HFF-Myc (cell line): ENCODE measurements at regions not wholly inside any gene's neighbourhood (a gene's known extent, or its start where the extent isn't known, plus 50 kb on each side); places are given as distances from the start of the nearest gene placed in this dataset.
"Not testable (repeated sequence)": the region's sequence is repeated elsewhere in the genome, so short reads cannot be mapped to it uniquely, and the experiment has no call there.

ENCODE experiments used
- DNase-seq: peaks from one replicate; pipeline ENCODE4 v3.0.0-alpha.2; 2011; ENCODE audit warnings: low read depth; ENCODE audit errors: extremely low read depth
- H3K4me3 ChIP-seq: replicated peaks from 2 replicates; pipeline ENCODE4 v1.5.1; 2011; ENCODE audit warnings: low read depth, mild to moderate bottlenecking, control low read depth, low read length
- TF ChIP-seq, protein P1 (sequence below): IDR thresholded peaks from 2 replicates; pipeline ENCODE4 v1.5.1; 2012; ENCODE audit warnings: mild to moderate bottlenecking, low read depth, low read length, control low read depth; ENCODE audit errors: missing control alignments

DNA sequence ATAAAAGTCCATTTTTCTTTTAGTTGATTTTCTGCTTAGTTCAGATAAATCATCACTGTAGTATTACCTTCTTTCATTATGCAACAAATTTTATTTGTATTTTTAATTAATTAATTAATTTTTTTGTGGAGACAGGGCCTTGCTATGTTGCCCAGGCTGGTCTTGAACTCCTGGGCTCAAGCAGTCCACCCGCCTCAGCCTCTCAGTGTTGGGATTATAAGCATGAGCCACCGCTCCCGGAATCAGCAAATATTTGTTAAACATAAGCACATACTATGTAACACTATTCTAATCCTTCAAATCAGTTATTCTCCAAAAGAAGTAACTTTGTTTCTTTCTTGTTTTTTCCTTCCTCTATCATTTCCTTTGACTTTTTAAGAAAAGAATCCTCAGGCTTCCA is 584.8 kb upstream of the ANKRD30A start:
- DNase-seq, result no peak
- H3K4me3 ChIP-seq, result no peak overlapping the region
- TF ChIP-seq, protein P1, sequence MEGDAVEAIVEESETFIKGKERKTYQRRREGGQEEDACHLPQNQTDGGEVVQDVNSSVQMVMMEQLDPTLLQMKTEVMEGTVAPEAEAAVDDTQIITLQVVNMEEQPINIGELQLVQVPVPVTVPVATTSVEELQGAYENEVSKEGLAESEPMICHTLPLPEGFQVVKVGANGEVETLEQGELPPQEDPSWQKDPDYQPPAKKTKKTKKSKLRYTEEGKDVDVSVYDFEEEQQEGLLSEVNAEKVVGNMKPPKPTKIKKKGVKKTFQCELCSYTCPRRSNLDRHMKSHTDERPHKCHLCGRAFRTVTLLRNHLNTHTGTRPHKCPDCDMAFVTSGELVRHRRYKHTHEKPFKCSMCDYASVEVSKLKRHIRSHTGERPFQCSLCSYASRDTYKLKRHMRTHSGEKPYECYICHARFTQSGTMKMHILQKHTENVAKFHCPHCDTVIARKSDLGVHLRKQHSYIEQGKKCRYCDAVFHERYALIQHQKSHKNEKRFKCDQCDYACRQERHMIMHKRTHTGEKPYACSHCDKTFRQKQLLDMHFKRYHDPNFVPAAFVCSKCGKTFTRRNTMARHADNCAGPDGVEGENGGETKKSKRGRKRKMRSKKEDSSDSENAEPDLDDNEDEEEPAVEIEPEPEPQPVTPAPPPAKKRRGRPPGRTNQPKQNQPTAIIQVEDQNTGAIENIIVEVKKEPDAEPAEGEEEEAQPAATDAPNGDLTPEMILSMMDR, result no peak

DNA sequence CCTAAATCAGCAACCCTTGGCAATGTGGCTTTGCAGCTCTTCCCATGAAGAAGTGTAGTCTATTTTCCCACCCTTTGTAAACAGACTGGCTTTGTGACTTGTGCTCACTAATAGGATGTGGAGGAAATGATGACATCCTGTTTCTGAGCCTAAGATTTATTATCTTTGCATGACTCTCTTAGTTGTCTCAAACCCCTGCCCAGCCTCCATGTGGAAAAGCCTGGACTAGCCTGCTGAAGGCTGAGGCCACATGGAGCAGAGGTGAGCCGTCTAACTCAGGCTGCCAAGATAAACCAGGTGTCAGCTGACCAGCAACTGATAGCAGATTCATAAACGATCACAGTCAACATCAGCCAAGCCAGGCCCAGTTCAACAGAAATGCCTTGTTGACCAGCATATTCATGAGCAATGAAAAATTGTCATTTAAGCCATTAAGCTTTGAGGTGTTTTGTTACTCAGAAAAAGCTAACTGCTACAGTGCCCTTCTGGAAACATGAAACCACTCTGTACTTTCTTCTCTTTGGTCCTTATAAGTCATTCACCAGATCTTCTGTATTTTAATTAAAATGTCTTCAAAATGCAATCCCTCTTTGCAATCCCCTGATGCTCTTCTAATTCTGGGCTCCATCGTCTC is 586.3 kb upstream of the ANKRD30A start:
- H3K4me3 ChIP-seq, result no peak overlapping the region
- DNase-seq, result no peak
- TF ChIP-seq, protein P1, result no peak

DNA sequence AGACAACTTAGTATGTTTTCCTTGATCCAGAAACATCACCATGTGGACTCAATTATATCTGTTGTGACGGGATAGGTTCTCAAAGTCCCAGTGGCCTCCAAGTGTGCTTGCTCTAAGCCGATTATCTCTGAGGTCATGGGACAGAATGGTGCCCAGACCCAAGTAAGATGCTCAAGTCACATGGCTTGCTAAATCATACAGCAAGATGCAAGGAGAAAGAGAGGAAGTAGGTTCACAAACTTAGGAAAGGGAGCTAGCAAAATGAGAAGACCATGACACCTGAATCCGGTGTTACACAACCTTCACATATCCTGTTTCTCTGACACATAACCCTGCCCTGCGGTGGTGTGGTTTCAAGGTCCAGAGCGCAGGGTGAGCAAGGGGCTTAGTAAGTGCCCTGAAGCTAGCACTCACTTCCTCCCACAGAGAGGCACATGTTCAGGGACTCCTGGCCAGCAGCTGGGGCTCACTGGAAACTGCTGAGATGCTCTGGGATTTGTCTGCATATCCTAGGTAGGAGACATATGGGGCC is 590.9 kb upstream of the ANKRD30A start:
- DNase-seq, result peak; percentile 66
- no peak overlapping the region for H3K4me3 ChIP-seq
- TF ChIP-seq, protein P1, result no peak

DNA sequence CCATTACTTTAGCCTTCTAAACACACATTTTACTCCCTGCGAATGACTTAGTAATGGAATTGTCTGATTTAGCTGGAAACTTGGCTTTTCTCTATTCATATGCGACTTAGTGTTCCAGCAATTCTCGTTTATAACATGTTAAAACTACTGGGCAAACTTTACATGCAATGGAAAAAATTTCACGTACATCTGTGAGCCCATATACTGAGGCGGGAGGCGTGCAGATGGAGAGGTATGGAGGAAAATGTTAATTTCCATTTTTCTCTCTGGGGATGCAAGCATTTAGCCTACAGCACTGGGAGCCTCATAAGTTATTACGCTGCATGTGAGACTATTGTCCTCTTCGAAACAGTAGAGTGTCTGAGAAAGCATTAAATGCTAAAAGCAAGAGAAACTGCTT is 591.5 kb upstream of the ANKRD30A start:
- TF ChIP-seq, protein P1, result no peak
- H3K4me3 ChIP-seq, result no peak overlapping the region
- no peak for DNase-seq

DNA sequence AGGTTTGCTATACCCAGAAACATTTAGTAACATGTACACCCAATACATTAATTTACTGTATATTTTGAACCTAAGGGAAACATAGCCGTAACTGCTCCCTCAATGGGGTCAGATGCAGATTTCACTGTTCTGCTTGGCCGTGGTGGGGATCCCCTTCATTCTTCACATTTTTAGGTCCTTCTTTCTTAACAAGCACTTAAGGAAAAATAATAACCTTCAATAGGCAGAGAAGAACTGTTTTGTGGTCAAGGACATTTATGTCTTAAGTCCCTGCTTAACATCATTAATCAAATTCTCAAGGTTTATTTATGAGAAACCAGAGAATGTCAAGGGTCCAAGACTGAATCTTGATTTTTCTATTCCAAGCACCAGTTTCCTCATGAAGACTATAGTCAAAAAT is 592.1 kb upstream of the ANKRD30A start:
- TF ChIP-seq, protein P1, result no peak
- DNase-seq, result no peak
- no peak overlapping the region for H3K4me3 ChIP-seq

DNA sequence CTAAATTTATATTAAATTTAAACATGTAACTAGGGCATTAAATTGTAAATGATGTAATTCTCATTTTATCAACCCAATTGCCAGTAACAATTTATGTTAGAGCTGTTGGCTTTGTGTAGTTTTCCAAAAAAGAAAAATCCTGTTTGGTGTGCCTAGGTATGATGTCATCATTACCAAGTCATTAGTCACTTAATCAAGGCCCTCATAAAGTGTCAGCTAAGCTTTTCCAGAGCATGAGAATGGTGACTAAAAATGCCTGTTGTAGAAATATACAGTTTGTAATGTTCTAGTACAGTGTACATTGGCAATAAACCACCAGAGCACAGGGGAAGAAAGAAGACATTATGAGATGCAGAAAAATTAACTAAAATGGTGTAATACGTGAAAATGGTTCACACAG is 593.8 kb upstream of the ANKRD30A start:
- TF ChIP-seq, protein P1, result no peak
- DNase-seq, result no peak
- H3K4me3 ChIP-seq, result no peak overlapping the region

DNA sequence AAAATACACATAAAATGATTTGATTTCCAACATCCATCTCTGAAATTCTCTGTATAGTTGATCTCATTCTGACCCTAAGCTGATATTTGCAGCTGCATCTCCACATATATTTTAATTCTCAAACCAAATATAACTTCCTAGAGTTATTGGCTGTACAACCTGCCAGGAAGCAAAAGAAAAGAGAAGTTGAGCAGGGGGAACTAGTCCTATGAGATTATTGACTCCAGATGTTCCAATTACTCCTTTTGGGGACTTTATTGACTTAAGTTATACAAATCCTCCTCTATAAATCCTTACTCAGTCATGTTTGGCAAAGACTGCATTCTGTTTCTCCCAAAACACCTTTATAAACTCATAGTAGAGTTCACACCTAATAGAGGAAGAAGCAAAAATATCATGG is 599.4 kb upstream of the ANKRD30A start:
- TF ChIP-seq, protein P1, result no peak
- DNase-seq, result no peak
- H3K4me3 ChIP-seq, result no peak overlapping the region

DNA sequence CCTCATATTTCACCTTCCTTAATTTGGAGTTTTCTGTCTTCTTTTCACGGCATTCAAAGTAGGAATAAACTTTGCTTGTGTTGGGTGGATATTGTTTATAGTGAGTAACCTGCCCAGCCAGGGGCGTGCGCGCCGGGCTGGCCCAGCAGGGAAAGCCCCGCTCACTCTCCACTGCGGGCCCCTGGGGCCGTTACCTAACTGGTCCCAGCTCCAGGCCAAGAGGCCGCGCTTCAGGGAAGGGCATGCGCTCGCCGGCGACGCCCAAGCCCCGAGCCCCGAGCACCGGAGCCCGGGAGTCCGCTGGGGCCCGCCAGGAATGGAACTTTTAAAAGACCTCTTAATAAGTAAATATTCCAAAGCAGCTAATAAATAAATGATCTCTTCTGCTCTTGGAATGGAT is 601.3 kb upstream of the ANKRD30A start:
- H3K4me3 ChIP-seq, DNase-seq: not testable (repeated sequence)
